GM21619 (cell line): ENCODE measurements at regions not wholly inside any gene's neighbourhood (a gene's known extent, or its start where the extent isn't known, plus 50 kb on each side); places are given as distances from the start of the nearest gene placed in this dataset.

Source experiments
- ATAC-seq: cut with Tn5 transposase; IDR thresholded peaks from one replicate; pipeline ENCODE4 v1.9.1; 2021; ENCODE audit not compliant: unreplicated experiment

DNA sequence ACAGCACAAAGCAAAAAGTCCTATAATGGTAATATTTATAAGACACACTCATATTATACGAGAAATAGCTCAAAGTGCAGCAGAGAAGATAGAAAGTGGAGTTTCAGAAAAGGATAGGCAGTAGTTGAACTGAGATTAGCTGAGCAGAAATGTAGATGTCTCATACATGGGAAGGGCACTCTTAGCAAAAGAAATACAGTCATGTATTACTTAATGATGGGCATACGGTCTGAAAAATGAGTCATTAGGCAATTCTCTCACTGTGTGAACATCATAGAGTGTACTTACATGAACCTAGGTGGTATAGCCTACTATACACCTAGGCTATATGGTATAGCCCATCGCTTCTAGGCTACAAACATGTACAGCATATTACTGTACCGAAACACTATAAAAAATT is 671.3 kb downstream of the RPS29 start:
- no peak for ATAC-seq

DNA sequence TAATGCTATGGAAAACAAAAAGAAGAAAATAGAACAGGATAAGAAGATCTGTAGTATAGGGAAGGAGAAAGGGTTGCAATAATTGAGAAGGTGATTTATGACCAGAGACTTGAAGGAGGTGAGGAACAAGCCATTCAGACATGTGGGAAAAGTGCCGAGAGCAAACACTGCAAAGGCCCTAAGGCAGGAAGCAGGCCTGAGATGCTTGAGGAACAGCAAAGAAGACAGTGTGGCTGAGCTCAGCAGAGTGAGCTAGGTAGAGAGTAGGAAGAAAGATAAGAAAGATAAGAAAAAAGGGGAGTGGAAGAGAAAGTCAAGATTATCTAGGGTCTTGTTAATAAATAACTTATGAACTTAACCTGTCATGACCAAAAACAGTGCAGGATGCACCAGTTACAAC is 671.8 kb downstream of the RPS29 start:
- no peak for ATAC-seq

DNA sequence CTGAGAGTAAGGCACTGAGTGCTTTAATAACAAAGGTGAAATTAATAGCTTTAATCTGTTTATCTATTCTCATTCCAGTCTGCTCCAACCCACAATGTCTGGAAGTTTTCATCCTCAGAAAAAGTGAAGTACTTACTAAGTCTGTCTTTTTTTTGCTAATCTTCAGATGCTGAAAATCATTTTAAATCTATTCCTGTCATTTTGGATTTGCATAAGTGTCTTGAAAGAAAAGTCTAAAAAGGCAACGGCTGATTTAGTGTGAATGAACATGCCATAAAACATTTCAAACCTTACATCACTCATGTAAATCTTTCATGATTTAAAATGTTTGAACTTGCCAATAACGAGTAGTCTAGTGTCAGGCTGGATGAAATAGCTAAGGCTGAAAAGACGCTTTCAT is 685.6 kb downstream of the RPS29 start:
- ATAC-seq: no peak

DNA sequence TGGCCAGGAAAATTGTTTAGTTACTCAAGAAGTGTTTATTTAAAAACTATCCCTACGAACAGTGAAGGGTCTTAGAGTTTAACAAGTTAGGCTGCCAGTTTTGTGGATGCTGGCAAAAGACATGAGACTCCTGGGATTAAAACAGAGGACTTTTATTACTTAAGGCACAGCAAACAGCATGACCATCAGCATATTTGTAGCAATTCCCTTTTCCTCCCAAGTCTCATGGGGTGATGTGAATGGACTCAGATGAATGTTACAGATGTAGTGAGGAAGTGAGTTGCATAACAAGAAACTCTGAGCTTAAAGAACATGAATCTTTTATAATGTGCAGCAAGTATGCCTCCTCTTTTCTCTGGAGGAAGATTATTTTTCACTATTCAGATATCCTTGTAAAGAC is 695.8 kb downstream of the RPS29 start:
- ATAC-seq: no peak

DNA sequence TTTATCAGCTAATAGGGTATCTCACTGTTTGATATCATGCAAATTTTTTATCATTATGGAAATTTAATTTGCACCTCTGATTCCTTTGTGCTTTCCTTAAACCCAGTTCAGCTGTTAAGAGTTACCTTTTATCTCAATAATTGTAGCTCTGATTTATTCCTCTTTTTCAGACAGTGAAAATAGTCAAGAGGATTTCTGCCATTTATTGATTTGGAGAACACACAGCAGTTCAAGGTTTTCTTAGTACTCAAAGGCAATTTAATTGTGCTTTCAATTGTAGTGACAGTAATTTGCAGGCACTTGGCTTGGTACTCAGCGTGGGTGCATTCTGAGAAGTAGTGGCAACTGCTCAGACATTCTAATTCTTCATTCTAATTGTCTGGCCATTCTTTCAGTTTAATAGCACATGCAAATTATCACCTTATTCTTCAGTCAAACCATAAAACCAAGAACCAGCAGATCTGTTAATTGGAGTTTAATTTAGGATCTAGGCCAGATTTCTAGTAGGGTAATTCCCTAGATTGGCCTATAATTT is 709.3 kb downstream of the RPS29 start:
- no peak for ATAC-seq

DNA sequence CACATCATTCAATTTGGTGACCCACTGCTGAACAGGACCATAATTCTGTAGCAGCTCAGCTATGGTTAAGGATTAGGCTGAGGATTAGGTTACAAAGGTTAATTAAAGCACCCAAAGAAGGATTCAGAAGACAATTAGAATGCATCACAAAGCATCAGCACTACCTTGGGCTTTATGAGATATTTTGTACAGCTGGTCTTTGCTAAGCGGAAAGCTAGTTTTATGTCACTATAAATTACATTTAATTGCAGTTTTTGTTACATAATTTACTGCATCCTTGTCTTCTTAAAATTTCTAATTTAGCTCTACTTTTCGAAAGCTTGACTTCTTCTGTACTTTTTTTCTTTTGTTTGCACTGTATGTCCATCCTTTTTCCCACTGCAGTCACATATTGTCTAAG is 711.5 kb downstream of the RPS29 start:
- ATAC-seq: no peak

DNA sequence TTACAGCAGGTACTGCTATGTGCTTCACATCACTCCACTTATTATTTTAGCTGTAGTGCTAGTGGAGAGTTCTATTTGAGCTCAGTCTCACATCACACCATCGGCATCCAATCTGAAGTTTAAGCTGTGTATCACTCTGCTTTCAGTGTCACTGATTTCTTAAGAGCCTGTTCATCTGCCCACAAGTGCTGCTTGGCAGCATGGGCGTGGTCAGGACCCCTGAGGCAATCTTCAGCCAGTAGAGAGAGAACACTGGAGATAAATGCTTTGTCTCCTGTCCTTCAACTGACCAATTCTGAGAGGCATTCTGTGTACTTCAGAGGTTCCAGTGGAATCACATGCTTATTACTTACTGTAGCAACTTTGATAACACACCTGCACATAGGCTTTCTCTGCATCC is 728.8 kb downstream of the RPS29 start:
- no peak for ATAC-seq

DNA sequence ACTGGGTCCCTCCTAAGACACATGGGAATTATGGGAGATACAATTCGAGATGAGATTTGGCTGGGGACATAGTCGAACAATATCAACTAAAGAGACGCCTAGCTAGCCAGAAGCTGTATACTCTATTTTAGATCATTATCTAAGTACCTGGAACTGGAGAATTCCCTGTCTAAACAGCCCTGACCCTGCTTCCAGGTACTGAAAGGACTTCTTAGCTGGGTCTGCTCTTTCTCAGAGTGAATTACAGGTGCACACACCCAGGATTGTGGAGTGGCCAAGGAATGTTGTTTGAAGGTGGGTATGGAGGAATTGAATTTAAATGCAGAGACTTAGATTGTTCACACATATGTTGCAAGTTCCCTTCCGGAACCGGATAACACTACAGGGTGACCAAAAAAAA is 733.0 kb downstream of the RPS29 start:
- ATAC-seq: no peak

DNA sequence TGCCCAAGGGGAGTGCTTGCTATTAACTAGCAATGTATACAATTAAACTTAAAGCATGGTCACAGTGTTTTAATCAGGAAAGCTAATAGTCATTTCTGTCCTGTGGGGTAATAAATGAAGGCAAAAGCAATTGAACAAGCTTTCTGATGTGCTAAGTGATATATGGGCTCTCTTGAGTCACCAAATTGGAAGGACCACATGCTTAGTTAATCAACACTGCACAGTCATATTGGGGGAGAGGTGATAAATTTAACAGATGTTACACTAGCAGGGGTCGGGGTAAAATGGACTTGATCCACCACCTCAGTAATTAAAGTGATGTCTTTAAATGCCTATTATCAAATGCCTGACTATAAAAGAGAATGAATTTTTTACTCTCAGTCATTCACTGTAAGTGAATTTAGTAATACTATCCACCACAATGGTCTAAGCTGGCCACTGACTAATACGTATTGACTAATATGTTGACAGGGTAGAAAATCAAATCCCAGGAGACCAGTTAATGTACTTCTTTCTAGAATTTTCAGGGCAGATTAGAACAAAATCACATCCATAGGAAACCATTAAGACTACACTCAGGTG is 736.3 kb downstream of the RPS29 start:
- ATAC-seq: no peak

DNA sequence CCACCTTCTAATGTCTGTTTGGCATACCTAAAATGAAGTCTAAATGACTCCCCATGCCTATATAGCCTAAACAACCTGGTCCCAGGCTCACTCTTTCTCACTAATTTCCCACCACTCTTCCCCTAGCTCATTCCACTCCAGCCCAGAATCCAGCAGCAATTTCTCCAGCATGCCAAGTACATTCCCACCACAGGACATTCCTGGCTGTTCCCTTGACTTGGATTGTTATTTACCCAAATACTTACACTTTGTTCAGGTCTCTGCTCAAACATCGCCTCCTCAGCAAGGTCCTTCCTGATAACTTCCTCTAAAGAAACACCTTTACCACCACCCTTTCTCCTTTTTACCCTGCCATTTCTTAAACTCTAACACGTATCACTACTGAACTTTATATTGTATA is 743.4 kb downstream of the RPS29 start:
- no peak for ATAC-seq

DNA sequence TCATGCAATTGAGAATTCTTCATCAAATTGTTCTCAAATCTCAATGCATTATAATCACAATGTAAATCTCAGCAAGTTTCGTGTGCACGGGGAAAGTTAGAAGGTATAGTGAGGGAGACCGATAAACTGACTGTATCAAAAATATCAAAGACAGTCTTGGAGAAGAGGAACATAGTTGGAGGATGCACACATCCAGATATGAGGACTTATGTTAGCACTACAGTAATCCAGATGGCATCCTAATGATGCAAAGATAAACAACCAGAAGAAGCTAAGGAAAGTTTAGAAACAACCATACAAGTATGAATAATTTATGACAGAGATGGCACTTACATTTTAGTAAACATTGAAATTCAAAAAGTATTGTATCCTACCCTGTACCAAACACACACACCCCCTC is 760.1 kb downstream of the RPS29 start:
- no peak for ATAC-seq

DNA sequence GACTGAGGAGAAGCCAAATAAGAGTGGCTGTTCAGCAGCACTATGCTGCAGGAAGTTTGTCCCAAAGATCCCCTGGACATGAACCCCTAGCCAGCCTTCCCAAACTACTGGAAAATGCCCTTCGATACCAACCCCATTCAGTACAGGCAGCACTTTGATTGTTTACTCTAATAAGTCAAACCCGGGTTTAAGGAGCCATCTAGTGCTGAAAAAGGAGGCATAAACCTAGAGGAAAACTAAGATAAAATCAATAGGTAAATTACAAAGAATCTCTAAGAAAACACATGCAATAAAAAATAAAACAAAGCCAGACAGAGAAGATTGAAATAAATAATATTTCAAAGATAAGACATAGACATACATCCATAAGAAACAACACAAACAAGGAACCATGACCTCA is 771.6 kb downstream of the RPS29 start:
- ATAC-seq: no peak

DNA sequence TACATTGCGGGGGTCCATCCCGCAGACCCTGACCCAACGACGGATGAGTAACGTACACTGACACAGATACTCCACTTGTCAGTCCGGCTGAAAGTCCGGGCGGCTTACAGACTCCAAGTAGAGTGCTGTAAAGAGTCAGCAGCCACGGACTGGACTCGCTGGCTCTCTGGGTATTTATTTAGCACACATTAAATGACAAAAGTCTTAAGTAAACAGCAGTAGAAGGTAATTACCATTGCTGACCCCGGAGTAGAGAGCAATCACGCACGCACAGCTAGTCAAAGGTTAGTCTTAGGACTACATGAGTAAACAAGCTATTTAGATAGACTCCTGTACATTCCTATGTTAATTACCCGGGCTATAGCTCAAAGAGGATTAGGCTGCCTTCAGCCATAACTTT is 780.9 kb downstream of the RPS29 start:
- ATAC-seq: no peak

DNA sequence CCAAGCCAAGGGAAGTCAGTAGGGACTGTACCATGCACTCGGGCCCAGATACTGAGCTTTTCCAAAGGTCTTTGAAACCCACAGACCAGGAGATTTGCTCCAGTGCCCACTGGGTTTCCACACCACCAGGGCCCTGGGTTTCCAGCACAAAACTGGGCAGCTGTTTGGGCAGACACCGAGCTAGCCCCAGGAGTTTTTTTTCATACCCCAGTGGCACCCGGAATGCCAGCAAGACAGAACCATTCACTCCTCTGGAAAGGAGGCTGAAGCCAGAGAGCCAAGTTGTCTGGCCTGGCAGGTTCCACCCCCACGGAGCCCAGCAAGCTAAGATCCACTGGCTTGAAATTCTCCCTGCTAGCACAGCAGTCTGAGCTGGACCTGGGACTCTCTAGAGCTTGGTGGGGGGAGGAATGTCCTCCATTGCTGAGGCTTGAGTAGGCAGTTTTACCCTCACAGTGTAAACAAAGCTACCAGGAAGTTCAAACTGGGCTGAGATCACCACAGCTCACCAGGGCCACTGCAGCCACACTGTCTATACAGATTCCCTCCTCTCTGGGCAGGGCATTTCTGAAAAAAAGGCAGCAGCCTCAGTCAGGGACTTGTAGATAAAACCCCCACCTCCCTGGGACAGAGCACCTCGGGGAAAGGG is 793.7 kb downstream of the RPS29 start:
- ATAC-seq: no peak

DNA sequence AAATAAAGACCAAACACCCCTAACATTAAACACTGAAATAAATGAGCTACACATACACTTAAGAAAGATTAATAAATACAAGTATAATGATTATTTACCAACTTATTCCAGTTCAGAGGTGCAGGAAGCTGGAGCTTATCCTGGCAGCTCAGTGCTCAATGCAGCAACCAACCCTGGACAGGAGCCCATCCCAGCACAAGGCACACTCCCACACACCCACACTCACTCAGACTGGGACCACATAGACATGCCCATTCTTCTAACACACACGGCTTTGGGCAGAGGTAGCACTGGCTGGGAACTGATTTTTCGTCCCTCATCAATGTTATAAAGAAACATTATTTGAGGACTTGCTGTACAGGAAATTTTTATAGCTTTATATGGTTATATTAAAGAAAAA is 797.4 kb downstream of the RPS29 start:
- ATAC-seq: no peak

DNA sequence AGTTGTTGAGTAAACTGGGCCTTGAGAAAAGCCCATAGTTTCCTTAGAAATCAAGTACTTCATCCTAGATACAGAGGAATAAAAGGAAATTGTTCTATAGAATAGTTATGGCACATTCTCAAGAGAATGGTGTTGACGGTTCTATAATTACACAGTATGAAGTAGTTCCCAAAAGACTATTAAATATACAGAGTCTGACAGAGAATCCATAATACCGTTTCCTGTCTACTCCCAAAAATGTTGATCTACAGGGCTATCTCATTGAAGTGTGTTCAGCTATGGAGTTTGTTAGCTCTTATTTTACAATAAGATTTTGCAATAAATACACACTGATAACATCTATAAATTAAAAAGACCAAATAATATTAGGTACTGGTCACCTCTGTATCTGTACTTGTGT is 799.7 kb downstream of the RPS29 start:
- ATAC-seq: no peak

DNA sequence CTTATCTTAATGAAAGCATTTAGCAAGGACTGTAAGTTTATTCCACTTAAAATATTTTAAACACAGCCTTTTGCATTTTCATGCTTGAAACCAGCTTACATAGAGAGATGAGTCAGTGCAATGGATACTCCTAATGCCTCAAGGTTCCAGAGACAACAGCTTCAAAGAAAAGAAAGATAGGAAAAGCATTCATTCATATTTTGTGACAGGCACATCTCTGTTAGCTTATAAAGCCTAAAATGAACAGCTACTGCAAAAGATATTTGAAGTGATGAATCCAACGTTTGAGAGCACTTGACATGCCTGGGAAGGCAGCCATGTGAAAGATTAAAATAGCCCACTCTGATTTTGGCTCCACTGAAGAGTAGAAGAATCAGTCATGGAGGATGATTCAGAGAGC is 814.5 kb downstream of the RPS29 start:
- no peak for ATAC-seq

DNA sequence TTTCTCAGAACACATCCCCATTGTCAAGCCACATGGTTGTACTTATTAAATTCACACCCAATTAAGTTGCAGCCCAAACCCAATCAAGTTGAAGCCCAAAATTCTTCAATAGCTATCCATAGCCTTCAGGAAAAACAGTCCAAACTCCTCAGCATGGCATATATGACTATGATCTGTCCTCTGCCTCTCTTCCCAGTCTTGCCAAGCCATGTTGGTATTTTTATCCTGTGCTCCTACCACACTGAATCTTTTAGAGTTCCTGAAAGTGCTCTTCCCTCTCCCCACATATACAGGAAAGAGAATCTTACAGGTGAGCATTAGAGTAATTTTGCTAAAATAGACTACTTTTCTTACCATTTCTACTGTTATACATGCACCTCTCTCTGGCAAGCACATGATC is 834.9 kb downstream of the RPS29 start:
- ATAC-seq: no peak

DNA sequence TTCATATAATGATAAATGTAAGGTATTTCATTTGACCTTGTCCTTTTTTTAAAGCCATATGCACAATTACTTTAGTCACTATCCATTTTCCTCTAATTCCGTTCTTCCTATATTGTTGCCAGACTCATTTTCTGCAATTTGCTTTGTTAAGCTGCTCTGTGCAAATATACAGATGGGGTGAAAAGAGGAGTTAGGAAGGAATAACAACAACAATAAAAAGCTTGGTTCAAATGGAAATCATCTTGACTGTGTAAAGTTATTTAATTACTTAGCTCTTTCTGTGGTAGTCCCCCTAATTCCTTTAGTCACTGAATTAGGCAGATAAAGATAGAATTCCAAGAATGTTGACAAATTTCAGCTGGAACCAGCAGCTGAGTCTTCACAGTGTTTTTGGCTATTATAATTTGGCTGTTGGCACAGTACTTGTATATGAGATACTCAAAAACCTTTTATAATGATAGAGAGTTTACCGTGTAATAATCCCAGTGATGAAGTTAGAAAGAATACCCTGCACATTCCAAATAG is 838.0 kb downstream of the RPS29 start:
- ATAC-seq: no peak

DNA sequence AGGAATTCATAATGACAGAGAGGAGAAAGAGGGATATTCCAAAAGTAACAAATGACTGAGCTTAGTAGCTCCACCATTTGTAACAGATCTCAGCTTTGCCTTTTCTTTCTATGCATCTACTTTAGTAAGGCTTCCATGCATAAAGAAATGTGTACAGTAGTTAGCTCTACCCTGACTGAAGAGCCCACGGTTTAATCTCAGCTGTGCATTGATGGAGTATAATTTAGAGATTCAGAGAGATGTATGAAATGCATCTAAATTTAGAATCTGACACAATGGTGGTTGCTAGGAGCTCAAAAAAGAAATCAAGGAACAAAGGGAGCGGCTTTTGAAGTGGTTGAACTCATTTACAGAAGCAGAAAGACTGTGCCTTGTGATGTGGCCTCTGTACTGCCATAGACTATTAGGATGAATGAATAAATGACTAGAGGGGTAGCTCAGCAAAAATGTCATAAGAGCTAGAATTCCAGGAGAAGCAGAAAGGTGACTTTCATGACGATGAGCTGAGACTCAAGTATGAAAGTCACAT is 838.6 kb downstream of the RPS29 start:
- no peak for ATAC-seq

DNA sequence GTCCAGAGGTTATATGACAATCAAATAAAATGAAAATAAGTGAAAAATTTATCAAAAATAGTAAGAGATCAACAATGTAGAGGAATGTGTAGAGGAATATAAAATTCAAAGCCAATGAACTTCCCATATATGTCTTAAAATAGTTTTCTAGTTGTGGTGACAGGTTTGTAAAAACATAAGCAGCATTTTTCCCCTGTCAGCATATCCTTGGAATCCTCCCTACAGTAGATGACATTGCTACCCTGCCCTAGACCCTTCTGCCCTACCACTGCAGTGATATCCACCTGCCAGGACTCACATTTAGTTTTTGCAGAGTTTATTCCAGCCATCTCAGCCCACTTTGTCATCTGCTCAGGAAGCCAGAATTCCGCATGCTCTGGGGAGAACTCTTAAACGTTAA is 842.0 kb downstream of the RPS29 start:
- no peak for ATAC-seq

DNA sequence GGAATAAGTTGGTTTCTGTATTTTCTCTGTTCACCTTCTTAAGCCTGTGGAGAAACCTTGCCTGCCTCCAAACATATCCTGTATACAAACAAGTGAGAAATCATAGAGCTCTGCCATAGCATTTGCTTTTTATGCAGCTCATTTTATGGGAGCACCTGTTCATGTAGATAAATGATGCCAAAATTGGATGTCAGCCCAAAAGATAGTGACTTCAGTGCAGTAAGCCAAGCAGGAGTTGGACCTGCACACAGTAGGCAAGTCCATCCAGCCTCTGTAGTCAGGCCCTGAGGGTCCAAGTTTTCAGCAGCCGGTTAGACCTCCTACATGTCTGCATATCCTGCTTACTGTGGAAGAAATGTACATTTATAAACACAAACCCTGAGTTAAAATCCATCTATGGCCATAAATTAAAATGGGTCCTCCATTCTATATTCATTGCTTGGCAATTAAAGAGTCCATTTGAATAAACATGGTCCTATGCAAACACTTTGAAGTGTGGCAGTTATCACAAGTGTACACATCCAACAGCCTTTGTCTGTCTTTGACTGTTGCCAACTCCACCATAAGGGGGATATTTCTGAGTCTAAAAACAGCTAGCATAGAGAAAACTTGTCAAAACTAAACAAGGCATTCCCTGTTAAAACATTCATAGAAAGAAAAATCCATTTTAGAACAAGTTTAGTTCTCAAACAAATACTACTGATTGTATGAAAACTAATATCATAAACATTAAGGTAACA is 847.8 kb downstream of the RPS29 start:
- ATAC-seq: no peak
